ENCODE measurements at regions not wholly inside any gene's neighbourhood (a gene's known extent, or its start where the extent isn't known, plus 50 kb on each side); places are given as distances from the start of the nearest gene placed in this dataset.

- H2AFZ ChIP-seq (ENCODE audit: low read length), result no peak overlapping the region
- DNase-seq (ENCODE audit: low read depth in 1 of 2, low spot score in 2 of 2) (no peak), FAIRE-seq (no peak)
- no peak overlapping the region for H3K4me2 ChIP-seq (ENCODE audit: insufficient read depth in 1 of 2, low read depth in 2 of 2, low read length in 2 of 2)
- 84% methylated on average over 3 of the region's 3 CpGs; no CpG with 5 or more reads in 1 of the 2 experiments for WGBS, 2 experiments (ENCODE audit: extremely low coverage in 1 of 2, insufficient coverage in 1 of 2, insufficient read length in 1 of 2, insufficient replicate concordance in 2 of 2, low coverage in 1 of 2, low lambda C conversion rate in 2 of 2, missing lambda C conversion rate in 1 of 2)
- no peaks in the 10 kb centered on the region for H3K27me3 ChIP-seq (replicated peaks in 1 of 4; ENCODE audit: control insufficient read depth in 3 of 4, extremely low read depth in 1 of 4, insufficient read depth in 3 of 4, low read length in 3 of 4)
- H3K36me3 ChIP-seq (ENCODE audit: control insufficient read depth in 2 of 4, insufficient read depth in 4 of 4, low read length in 3 of 4), result no peaks in the 10 kb centered on the region
- H2BK5ac ChIP-seq (ENCODE audit: low read depth, low read length), result no peak overlapping the region
- H3K9ac ChIP-seq (replicated peaks in 1 of 4; ENCODE audit: extremely low read depth in 1 of 4, low read depth in 3 of 4, low read length in 3 of 4), result no peak overlapping the region
- no peak overlapping the region for H3K27ac ChIP-seq (ENCODE audit: low read depth, low read length)
- H3K4me1 ChIP-seq (replicated peaks in 1 of 4; ENCODE audit: control insufficient read depth in 3 of 4, insufficient read depth in 4 of 4, low read length in 3 of 4), result peaks cover 0 to 12% (median 4%) of the 10 kb centered on the region in 4 experiments; a peak in 4 of 7 replicates
- H3K56ac ChIP-seq (replicated peaks; ENCODE audit: insufficient read length, low read depth, low read length), result no peak overlapping the region
- H3K79me1 ChIP-seq (ENCODE audit: low read depth, low read length), result no peaks in the 10 kb centered on the region
- POLR2A ChIA-PET (ENCODE audit: partially characterized antibody), result no interaction called here
- no peak overlapping the region for H2BK12ac ChIP-seq (ENCODE audit: low read depth, low read length)
- CTCF ChIA-PET (ENCODE audit: partially characterized antibody), result interaction anchor here (1.0 kb wide), 1 partner anchor 551 kb away, joined by 3 read pairs; no protein-coding TSS in a partner anchor
- H2AK5ac ChIP-seq (ENCODE audit: low read depth, low read length), result no peak overlapping the region
- H4K5ac ChIP-seq (ENCODE audit: insufficient read length, low read depth, low read length), result no peak overlapping the region
- no peak overlapping the region for H3K14ac ChIP-seq (ENCODE audit: insufficient read length)
- no peaks in the 10 kb centered on the region for H3K23me2 ChIP-seq (ENCODE audit: low read depth, low read length)
- H3K4ac ChIP-seq (replicated peaks; ENCODE audit: insufficient read length, low read depth, low read length), result no peak overlapping the region
- no peak overlapping the region for H2BK20ac ChIP-seq (ENCODE audit: low read length)
- no peak overlapping the region for H2BK120ac ChIP-seq (replicated peaks; ENCODE audit: low read depth, low read length)
- H4K20me1 ChIP-seq (replicated peaks in 1 of 2; ENCODE audit: control insufficient read depth in 1 of 2, insufficient read depth in 2 of 2, low read length in 2 of 2), result no peaks in the 10 kb centered on the region
- no peak overlapping the region for H4K91ac ChIP-seq (replicated peaks; ENCODE audit: insufficient read length, low read length)
- H3K23ac ChIP-seq (ENCODE audit: insufficient read length), result no peak overlapping the region
- TF ChIP-seq CREB1 (IDR thresholded peaks at IDR 0.05), result no peak
- no peaks in the 10 kb centered on the region for H3K9me3 ChIP-seq (ENCODE audit: insufficient read depth in 2 of 2, low read depth in 1 of 2, low read length in 1 of 2)
- H3K18ac ChIP-seq (ENCODE audit: extremely low read depth, low read length), result no peak overlapping the region
- H3K79me2 ChIP-seq (ENCODE audit: control insufficient read depth in 1 of 2, insufficient read depth in 2 of 2, low read length in 2 of 2), result no peaks in the 10 kb centered on the region
- H4K8ac ChIP-seq (ENCODE audit: extremely low read depth, insufficient read depth, low read length), result no peak overlapping the region
- no peak overlapping the region for H3K4me3 ChIP-seq (ENCODE audit: extremely low read depth in 1 of 4, insufficient read depth in 2 of 4, low read depth in 3 of 4, low read length in 4 of 4)
- no peak overlapping the region for H2BK15ac ChIP-seq (ENCODE audit: low read length)
These were observed 120.6 kb upstream of the MID1 start for GRCh38 chrX:10741003-10741402.
